Transverse colon (tissue), 4 donors: ENCODE measurements at regions not wholly inside any gene's neighbourhood (a gene's known extent, or its start where the extent isn't known, plus 50 kb on each side); places are given as distances from the start of the nearest gene placed in this dataset.

Experiments
- EP300 ChIP-seq: sonication (generic); formaldehyde crosslinking; IDR thresholded peaks from one replicate; pipeline ENCODE4 v1.6.1; 2017; ENCODE audit warnings: antibody characterized with exemption, low read depth
- POLR2AphosphoS5 ChIP-seq, 3 donors: sonication (generic); formaldehyde crosslinking; IDR thresholded peaks; one replicate each; pipeline ENCODE4 v1.6.1; 2016; ENCODE audit warnings: antibody characterized with exemption in 3 of 3
- TF ChIP-seq, protein P1 (sequence below), 5 experiments: fragments of 200-600 bp in 3 of 5; fragments of 450-650 bp in 2 of 5; sonication (generic) in 3 of 5; IDR thresholded peaks; 1 replicate in 2 of 5; 2 replicates in 3 of 5; pipeline ENCODE4 v1.5.1; 2016 to 2017; ENCODE audit warnings: antibody characterized with exemption in 5 of 5, inconsistent platforms in 3 of 5, mild to moderate bottlenecking in 2 of 5, moderate library complexity in 1 of 5

DNA sequence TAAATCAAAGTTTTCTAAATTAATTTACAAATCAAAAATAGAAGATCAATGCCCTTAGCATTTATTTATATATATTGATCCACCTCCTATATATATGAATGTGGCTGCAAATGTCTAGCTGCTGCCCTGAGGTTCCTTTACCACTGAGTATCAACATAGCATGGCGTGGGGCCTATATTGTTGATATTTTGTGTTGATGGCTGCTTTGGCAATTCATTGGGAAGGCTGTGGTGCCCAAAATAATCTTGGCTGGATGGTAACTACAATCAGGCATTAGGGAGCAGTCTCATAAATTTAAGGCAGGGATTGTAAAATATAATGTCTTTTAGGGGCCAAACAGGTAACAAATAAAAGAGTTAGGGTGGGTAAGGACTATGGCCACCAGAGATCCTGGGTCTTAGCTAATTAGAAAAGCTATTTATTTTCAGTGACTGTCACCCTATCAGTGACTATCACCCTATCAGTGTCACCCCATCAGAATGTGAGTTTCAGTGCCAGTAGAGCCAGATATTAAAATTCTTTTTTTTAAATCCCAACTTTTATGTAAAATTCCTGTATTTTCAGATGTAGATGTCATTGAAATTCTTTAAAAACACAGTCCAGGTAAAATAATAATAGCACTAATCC, 190.7 kb upstream of the PCSK5 start:
- TF ChIP-seq, protein P1, sequence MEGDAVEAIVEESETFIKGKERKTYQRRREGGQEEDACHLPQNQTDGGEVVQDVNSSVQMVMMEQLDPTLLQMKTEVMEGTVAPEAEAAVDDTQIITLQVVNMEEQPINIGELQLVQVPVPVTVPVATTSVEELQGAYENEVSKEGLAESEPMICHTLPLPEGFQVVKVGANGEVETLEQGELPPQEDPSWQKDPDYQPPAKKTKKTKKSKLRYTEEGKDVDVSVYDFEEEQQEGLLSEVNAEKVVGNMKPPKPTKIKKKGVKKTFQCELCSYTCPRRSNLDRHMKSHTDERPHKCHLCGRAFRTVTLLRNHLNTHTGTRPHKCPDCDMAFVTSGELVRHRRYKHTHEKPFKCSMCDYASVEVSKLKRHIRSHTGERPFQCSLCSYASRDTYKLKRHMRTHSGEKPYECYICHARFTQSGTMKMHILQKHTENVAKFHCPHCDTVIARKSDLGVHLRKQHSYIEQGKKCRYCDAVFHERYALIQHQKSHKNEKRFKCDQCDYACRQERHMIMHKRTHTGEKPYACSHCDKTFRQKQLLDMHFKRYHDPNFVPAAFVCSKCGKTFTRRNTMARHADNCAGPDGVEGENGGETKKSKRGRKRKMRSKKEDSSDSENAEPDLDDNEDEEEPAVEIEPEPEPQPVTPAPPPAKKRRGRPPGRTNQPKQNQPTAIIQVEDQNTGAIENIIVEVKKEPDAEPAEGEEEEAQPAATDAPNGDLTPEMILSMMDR (IDR thresholded peaks at IDR 0.05), result no peak
- no peak for TF ChIP-seq EP300
- TF ChIP-seq POLR2AphosphoS5 (IDR thresholded peaks at IDR 0.05), result no peak
